OCI-LY3 (cell line): ENCODE measurements at regions not wholly inside any gene's neighbourhood (a gene's known extent, or its start where the extent isn't known, plus 50 kb on each side); places are given as distances from the start of the nearest gene placed in this dataset.

Experiments
- H2AFZ ChIP-seq: fragments of 200-600, 300-600 bp; shearing (Covaris generic); 2 replicates; pipeline ENCODE4 v1.6.0; 2014; ENCODE audit warnings: antibody characterized with exemption, low read depth, low read length
- H3K27ac ChIP-seq: fragments of 200-600, 300-600 bp; sonication (generic); 2 replicates; pipeline ENCODE4 v1.5.1; 2014; ENCODE audit warnings: mild to moderate bottlenecking, low read length, moderate library complexity, mixed read lengths
- H3K27me3 ChIP-seq: fragments of 200-600, 300-600 bp; sonication (generic); 2 replicates; pipeline ENCODE4 v1.6.1; 2014; ENCODE audit warnings: low read depth, low read length, mixed read lengths
- H3K36me3 ChIP-seq: fragments of 200-600, 300-600 bp; sonication (generic); replicated peaks from 2 replicates; pipeline ENCODE3; 2014; ENCODE audit warnings: low read depth, low read length, mixed read lengths
- H3K4me1 ChIP-seq: fragments of 300-600, 200-600 bp; sonication (generic); 2 replicates; pipeline ENCODE4 v1.6.1; 2014; ENCODE audit warnings: low read length, mixed read lengths
- H3K4me2 ChIP-seq: fragments of 200-600, 300-600 bp; sonication (generic); 2 replicates; pipeline ENCODE4 v1.6.1; 2014; ENCODE audit warnings: low read length, mixed read lengths
- H3K4me3 ChIP-seq: fragments of 300-600, 200-600 bp; sonication (generic); 2 replicates; pipeline ENCODE4 v1.5.1; 2014; ENCODE audit warnings: antibody characterized with exemption, mild to moderate bottlenecking, low read length, moderate library complexity
- H3K79me2 ChIP-seq: fragments of 300-600, 200-600 bp; shearing (Covaris generic); 2 replicates; pipeline ENCODE4 v1.6.1; 2014; ENCODE audit warnings: mild to moderate bottlenecking, low read length, mixed read lengths
- H3K9ac ChIP-seq: fragments of 300-600, 200-600 bp; shearing (Covaris generic); 2 replicates; pipeline ENCODE4 v1.6.0; 2014; ENCODE audit warnings: mild to moderate bottlenecking, low read length, moderate library complexity
- H3K9me3 ChIP-seq: fragments of 200-600, 300-600 bp; shearing (Covaris generic); 2 replicates; pipeline ENCODE4 v1.6.1; 2014; ENCODE audit warnings: low read length, mixed read lengths; ENCODE audit not compliant: insufficient read depth
- H4K20me1 ChIP-seq: fragments of 200-600, 300-600 bp; sonication (generic); 2 replicates; pipeline ENCODE4 v1.6.1; 2016; ENCODE audit warnings: low read length, mixed read lengths; ENCODE audit not compliant: insufficient read depth
- EZH2phosphoT487 ChIP-seq: fragments of 200-600 bp; shearing (Covaris generic); IDR thresholded peaks from 2 replicates; pipeline ENCODE4 v1.6.1; 2018; ENCODE audit warnings: antibody characterized with exemption, mixed run types, low read depth
- TF ChIP-seq, protein P1 (sequence below): fragments of 200-600, 300-600 bp; sonication (generic); IDR thresholded peaks from 2 replicates; pipeline ENCODE4 v1.5.1; 2014; ENCODE audit warnings: antibody characterized with exemption, low read length, low read depth

- Histone ChIP-seq H3K4me1 (no peaks in the 10 kb centered on the region), H3K4me3 (no peak overlapping the region), H3K4me2 (no peak overlapping the region), H3K9ac (no peak overlapping the region), H3K9me3 (no peaks in the 10 kb centered on the region), H3K27me3 (no peaks in the 10 kb centered on the region), H3K36me3 (no peaks in the 10 kb centered on the region), H2AFZ (no peak overlapping the region), H4K20me1 (no peaks in the 10 kb centered on the region), H3K27ac (no peak overlapping the region), H3K79me2 (no peaks in the 10 kb centered on the region)
- no peak for TF ChIP-seq EZH2phosphoT487
- TF ChIP-seq, protein P1, sequence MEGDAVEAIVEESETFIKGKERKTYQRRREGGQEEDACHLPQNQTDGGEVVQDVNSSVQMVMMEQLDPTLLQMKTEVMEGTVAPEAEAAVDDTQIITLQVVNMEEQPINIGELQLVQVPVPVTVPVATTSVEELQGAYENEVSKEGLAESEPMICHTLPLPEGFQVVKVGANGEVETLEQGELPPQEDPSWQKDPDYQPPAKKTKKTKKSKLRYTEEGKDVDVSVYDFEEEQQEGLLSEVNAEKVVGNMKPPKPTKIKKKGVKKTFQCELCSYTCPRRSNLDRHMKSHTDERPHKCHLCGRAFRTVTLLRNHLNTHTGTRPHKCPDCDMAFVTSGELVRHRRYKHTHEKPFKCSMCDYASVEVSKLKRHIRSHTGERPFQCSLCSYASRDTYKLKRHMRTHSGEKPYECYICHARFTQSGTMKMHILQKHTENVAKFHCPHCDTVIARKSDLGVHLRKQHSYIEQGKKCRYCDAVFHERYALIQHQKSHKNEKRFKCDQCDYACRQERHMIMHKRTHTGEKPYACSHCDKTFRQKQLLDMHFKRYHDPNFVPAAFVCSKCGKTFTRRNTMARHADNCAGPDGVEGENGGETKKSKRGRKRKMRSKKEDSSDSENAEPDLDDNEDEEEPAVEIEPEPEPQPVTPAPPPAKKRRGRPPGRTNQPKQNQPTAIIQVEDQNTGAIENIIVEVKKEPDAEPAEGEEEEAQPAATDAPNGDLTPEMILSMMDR: no peak
Measured at GRCh38 chr18:6659963-6660725, 69.4 kb upstream of the ARHGAP28 start.

- Histone ChIP-seq H3K4me2 (no peak overlapping the region), H3K9ac (no peak overlapping the region), H3K27ac (no peak overlapping the region), H3K9me3 (no peaks in the 10 kb centered on the region), H3K27me3 (no peaks in the 10 kb centered on the region), H3K36me3 (no peaks in the 10 kb centered on the region), H4K20me1 (no peaks in the 10 kb centered on the region), H3K79me2 (no peaks in the 10 kb centered on the region), H3K4me3 (no peak overlapping the region), H3K4me1 (no peaks in the 10 kb centered on the region), H2AFZ (no peak overlapping the region)
- TF ChIP-seq, protein P1: no peak
- TF ChIP-seq EZH2phosphoT487: no peak
Measured at GRCh38 chr18:6661692-6662415, 67.7 kb upstream of the ARHGAP28 start.

GRCh38 chr18:6666012-6666685, 63.4 kb upstream of the ARHGAP28 start:
- Histone ChIP-seq H3K9me3 (no peaks in the 10 kb centered on the region), H3K4me1 (no peaks in the 10 kb centered on the region), H3K9ac (no peak overlapping the region), H3K4me2 (no peak overlapping the region), H3K79me2 (no peaks in the 10 kb centered on the region), H3K27ac (no peak overlapping the region), H3K36me3 (no peaks in the 10 kb centered on the region), H3K4me3 (no peak overlapping the region), H2AFZ (no peak overlapping the region), H3K27me3 (no peaks in the 10 kb centered on the region), H4K20me1 (no peaks in the 10 kb centered on the region)
- no peak for TF ChIP-seq EZH2phosphoT487
- TF ChIP-seq, protein P1: no peak

- no peak overlapping the region for H3K9ac ChIP-seq
- H3K4me2 ChIP-seq: no peak overlapping the region
- H3K27ac ChIP-seq: no peak overlapping the region
- H3K27me3 ChIP-seq: no peaks in the 10 kb centered on the region
- no peaks in the 10 kb centered on the region for H4K20me1 ChIP-seq
- no peak overlapping the region for H2AFZ ChIP-seq
- H3K36me3 ChIP-seq: no peaks in the 10 kb centered on the region
- H3K4me1 ChIP-seq: no peaks in the 10 kb centered on the region
- H3K9me3 ChIP-seq: no peaks in the 10 kb centered on the region
- TF ChIP-seq, protein P1: no peak
- no peak for TF ChIP-seq EZH2phosphoT487
- no peak overlapping the region for H3K4me3 ChIP-seq
- H3K79me2 ChIP-seq: no peaks in the 10 kb centered on the region
Measured at GRCh38 chr18:6668836-6669235, 60.7 kb upstream of the ARHGAP28 start.
